ENCODE measurements at regions not wholly inside any gene's neighbourhood (a gene's known extent, or its start where the extent isn't known, plus 50 kb on each side); places are given as distances from the start of the nearest gene placed in this dataset.
"Not testable (repeated sequence)": the region's sequence is repeated elsewhere in the genome, so short reads cannot be mapped to it uniquely, and the experiment has no call there.

DNA sequence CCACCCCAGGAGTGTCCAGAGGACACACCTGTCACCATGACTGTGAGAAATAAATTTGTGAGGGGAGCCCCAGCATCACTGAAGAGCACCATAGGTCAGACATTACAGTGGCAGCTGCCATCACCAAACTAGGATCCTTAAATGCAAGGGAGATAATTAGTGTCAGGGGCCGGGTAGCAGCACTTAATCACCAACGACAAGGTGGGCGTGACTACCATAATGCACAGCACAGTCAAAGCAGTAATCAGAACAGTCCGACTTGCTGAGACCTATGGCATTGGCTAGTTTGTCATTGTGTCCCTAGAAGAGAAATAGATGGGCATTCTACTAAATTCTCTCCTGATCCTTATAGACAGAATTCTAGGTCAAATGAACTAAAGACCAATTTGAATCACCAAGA, 856.7 kb upstream of the GOT2 start:
- DNase-seq: no peak

DNA sequence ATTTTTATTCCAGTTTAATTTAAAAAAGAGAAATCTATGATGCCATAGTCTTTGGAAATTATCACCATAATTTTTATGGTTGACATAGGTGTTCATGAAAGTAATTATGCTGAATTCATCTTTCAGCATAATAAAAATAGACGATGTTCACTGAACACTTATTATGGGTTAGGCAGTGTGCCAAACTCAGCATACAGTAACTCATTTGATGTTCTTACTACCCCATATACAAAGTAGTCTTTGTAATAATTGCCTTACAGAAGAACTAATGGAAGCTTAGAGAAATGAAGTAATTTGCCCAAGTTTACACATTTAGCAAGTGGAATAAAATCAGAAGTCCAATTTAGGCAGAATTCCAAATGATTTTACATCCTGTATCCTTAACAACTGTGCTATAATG, 852.2 kb upstream of the GOT2 start:
- DNase-seq: no peak

DNA sequence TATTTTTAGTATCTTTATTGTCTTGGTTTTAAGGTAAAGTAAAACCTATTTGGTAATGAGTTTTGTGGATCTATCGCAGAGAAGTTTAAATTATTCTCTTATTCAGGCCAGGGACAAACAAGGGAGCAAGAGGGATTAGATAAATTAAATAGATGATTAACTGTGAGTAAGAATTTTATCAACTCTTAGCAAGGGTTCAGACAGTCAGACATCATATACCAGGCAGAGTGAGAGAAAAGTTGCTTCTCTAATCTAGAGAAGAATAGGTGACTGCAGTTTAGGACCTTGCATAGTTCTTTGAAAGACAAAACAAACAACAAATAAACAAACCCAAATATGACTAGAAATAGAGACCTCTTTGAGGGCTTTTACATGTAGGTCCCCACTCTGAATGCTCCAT, 840.2 kb upstream of the GOT2 start:
- DNase-seq: no peak

DNA sequence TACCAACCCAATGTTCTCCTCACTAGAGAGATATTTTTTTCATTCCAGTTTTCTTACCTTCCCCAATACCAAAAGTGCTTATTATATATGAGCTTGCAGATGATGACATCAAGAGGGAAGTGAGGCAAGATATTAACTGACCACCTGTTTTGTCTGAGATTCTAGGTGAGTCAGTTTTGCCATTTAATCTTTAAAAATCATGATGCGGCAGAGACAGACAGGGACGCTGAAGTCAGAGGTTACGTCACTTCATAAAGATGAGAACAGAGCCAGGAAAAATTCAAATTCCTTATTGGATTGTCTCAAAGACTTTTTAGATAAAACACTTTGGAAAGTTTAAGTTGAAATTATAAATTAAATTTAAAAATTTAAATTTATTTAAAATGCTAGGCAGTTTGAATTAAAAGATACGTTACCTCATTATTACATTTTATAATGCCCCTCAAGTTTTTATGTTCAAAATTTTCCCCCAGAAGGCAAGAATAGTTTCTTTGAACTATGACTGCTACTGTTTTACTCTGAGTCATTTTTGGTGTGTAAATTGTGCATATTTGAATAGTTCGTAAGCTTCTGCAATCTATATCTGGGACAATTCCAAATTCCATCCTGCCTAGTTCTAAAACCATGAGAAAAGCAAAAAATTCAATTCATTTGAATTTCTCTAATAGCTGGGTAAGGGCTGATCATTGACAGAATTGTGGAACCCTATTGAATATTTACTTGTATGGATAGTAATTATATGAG, 839.6 kb upstream of the GOT2 start:
- no peak for DNase-seq

DNA sequence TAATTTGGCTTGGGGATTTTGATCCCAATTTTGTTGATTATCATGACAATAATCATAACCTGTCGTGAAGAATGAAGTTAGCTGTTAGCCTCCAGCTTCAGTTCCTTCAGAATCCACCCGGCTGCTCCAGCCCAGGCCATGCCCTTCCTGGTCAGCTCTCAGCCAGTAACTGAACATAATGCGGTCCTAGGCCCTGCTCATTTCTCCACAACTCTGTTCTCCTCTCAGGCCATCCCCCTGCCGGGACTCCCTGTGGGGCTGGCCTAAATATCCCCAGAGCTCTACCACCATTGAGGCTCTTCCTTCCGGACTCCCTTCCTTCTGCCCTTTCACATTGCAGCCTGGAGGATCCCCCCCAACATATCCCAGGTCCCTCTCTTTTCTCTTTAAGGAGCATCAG, 833.4 kb upstream of the GOT2 start:
- DNase-seq: no peak

DNA sequence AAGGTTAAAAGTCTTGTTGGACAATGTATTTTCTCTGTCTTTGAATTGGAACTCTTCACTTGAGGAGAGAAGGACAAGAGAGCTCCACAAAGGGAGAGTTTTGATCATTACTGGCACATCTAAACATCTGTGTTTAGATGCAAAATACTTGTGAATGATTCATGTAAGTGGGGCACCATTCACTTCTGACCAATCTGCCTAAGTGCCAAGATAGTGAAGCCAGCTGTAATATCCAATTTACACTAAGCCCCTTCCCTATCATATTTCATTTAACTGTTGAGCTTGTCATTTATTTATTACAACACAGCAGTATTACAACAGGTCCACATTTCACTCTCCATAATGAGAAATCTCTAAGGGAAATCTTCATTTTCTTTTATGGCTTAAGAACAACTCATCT, 832.3 kb upstream of the GOT2 start:
- no peak for DNase-seq

DNA sequence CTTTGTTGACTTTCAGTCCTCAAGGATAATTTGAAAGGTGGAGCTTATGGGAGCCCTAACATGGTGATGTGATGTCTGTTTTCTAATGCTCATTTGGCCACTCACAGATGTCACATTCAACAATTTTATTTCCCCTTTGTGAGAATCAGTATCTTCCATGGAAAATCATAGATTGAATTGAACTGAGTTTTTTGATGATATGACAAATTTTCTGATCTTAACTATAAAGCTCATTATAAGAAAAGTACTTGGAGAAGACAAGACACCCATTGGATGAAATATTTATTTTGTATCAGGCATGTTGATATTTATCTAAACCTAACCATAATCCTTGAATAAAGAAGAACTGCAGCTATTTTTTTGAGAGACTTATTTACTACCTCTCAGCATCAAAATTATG, 824.6 kb upstream of the GOT2 start:
- DNase-seq: no peak

DNA sequence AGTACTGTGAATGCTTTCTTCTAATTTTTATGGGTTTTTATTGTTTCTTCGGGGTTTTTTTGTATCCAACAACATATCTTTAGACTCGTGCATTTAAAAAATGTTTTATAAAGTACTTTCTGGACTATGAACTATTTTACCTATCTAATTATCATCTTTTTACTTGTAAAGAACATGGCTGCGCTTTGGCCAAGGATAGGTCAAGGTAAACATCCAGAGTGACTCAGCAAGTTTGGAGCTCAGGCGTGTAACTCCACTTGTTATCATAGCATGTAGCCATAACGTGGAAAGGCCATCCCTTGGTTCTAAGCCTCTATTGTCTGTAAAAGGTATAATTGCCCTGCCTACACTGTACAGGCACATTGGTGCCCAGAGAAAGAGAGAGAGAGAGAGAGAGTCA, 818.0 kb upstream of the GOT2 start:
- no peak for DNase-seq

DNA sequence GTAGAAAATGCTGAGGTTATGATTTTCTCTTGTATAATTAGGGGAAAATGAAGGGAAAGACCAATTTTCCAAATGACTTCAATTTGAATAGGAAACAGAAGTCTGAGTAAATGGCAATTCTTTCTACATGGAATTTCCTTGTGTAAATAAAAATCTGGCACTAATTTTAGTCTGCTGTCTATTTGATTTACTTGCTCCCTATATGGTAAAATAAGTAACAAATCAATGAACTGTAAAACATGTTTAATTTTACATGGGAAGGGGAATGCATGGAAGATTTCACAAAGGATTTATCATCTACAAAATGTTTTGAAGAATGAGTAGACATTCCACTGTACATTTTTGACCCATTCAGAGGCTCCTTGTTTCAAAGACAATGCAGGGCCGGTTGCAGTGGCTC, 811.6 kb upstream of the GOT2 start:
- no peak for DNase-seq

DNA sequence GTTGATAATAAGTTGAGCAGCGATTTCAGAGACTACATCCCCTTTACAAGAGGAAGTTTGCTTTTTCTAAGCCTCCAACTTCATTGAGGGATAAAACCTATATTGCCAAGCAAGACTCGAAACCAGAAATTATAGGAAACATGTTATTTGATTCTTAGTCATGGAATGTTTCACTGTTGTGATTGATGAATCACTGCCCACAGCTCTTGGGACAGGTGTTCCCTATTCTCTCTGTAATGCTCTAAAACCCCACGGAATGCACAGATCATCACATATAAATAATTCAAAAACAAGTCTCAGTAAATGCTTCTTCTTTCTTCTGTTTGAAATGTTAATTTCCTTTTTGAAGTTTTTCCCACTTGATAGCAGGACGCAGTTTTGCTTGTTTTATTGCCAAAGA, 809.5 kb upstream of the GOT2 start:
- no peak for DNase-seq

DNA sequence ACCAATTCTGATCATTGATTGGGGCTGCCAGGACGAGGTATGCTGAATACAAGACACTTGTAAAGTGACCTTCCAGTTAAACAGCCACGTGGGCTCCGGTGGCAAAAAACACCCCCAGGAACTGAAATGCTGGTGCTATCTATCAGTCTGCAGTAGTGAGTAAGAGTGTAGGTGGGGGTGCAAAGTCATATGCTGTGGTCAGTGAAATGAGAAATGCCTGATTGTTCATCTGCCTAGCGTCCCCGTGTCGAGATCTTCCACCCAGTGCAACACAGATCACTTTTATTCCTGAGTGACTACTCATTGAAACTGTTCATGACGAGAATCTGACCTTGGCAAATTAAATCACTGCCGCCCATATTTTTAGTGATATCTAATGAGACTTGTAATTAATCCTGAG, 806.5 kb upstream of the GOT2 start:
- no peak for DNase-seq

DNA sequence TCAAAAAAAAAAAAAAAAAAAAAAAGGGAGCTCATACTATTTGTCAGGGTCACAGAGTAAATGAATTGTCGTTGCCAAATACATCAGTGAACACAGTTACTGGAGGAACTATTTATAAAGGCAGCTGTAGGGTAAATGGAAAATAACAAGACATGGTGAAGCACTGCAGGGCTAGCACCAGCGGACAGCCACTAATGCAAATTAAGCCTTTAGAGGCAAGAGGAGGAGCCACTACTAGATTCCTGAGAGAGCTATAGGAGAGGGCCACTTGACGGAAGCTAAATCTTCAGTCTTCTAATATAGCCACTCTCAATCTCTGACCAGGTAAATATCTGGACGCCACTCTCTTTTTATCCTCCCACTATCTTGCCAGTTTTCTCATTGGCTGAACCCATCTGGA, 801.2 kb upstream of the GOT2 start:
- no peak for DNase-seq

DNA sequence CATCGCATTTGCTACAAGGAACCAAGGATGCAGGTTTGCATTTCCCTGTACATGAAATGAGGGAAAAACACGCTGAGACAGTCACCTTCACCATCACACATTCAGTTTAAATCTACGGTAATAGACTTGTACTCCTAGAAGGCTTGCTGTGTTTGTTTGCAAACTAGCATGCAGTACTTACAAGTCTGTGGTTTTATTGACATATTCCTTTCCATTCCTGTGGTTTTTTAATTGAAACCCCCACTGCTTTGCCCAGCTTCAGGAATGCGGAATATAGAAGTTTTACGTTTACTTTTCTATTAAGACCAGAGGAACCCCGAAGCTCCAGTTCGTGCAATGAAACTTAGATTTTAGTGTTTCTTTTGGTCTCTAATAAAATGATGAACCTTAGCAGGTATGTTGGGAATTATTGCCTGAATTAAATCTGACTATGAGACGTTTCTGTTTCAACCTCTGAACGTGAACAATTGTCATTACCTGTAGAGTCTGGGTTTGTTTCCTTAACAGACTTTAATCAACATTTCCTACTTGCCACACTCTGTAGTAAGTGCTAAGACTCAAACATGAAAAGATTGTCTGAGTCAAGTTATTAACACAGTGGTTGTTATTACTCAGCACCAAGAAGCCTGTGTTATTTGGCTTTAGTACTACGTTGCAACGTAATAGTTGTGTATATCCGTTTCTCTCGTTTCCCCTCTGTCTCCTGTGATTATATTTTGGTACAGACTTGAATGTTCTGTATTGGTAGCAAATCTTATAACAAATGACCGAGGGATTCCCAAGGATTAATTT, 793.3 kb upstream of the GOT2 start:
- DNase-seq: no peak

DNA sequence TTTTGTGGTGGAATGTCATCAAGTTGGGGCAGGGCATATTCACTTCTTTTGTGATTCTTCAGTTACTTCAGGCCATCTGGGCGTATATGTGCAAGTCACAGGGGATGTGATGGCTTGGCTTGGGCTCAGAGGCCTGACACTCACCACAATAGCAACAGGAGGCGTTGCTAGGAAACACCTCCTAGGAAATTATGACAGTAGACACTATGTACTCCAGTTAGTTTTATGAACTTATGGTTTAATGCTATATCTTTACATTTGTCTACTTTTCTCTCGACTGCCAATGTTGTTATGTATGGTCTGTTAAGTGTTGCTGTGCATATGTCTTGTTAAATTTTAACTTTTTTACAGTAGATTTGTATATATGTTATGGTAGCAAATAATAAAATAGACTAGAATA, 788.7 kb upstream of the GOT2 start:
- no peak for DNase-seq

DNA sequence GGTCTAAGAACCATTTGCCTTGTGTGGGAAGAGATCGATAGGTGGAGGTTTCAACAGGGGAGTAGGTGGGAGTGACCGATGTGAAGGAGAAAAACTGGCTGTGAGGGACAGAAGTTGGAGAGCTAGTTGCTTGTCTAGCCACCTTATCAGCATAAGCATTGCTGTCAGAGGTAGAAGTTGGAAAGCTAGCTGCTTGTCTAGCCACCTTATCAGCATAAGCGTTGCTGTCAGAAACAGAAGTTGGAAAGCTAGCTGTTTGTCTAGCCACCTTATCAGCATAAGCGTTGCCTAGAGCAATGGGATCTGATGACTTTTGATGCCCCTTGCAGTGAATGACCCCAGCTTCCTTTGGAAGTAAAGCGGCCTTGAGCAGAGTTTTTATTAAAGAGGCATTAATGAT, 784.6 kb upstream of the GOT2 start:
- DNase-seq: not testable (repeated sequence)

DNA sequence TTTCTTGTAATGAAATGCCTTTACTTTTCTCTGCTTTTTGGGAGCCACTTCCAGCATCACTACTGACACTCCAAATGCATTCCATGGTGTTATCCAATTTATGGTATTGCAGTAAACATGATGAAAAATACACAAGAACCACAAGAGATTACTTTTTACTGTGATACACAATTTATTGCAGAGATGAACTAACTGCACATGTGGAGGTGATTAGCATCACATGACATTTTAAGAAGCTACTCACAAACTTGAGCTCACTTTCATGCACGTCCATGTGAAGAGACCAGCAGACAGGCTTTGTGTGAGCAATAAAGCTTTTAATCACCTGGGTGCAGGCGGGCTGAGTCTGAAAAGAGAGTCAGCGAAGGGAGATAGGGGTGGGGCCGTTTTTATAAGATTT, 780.5 kb upstream of the GOT2 start:
- no peak for DNase-seq

DNA sequence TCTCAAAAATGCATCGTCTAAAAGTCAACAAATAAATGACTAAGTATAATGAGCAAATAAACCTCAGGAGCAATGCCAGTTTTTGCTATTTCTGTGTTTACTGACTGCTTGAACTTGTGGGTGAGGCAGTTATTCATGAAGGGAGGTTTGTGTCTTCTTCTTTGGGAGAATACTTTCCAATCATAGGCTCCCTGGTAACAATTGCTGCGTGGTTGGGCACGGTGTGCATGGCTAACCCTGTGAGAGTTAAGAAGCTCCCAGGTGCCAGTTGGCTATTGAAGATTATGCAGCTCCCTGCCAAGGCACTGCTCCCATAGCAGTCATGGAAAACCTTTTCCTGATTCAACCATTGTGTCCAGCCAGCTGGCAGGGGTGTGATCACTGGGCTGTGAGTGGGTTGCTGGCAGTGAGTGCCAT, 775.9 kb upstream of the GOT2 start:
- DNase-seq: no peak

DNA sequence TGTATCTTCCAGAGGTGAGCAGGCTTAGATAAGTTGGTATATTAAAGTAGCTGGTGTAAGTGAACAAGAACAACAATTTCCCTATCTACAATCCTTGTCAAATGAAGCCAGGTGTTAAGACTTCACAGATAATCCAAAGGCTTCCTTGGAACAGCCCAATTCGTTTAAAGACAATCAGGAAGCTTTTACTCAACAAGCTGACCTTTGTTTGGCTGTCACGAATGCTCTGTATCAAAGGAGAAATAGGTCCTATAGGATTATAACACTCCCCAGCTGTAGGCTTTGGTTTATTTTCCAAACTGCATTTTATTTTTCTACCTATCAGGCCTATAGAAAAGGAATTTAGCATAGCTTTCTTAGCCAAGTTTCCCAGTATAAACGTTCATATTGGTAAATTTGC, 766.5 kb upstream of the GOT2 start:
- DNase-seq: no peak

DNA sequence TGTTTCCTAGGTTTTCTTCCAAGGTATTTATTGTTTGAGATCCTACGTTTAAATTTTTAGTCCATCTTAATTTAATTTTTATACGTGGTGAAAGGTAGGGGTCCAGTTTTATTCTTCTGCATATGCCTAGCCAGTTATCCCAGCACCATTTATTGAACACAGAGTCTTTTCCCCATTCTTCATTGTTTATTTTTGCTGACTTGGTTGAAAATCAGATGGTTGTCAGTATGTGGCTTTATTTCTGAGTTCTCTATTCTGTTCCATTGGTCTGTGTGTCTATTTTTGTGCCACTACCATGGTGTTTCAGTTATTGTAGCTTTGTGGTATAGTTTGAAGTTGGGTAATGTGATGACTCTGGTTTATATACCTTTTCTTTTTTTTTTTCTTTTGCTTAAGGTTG, 753.0 kb upstream of the GOT2 start:
- no peak for DNase-seq

DNA sequence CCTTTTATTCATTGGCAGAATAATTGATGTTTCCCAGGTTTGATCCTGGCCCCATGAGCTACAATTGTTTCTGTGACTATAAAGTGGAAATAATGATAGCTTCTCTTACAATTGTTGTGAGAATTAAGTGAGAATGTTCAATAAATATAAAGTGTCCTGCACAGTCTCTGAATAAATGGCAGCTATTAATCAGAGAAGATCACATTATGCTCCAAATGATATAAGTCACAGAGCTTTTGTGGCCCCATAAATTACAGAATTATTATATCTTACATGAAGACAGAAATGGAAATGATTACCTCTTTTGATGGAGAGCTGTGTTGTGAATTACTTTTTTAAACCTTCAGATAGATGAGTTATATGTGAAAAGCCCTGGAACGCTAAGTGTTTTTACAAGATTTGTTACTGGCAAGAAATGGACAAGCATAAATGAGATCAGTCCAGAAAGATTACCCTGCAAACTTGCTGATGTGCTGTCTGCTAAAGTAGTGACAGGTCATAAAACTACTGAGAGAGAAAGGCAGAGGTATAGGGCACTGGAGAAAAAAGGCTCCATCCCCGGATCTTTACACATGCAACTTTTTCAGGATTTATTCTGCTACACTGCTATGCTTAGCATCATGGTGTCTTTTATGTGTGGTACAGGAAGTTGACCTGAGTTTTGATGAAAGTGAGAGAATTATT, 750.9 kb upstream of the GOT2 start:
- no peak for DNase-seq

DNA sequence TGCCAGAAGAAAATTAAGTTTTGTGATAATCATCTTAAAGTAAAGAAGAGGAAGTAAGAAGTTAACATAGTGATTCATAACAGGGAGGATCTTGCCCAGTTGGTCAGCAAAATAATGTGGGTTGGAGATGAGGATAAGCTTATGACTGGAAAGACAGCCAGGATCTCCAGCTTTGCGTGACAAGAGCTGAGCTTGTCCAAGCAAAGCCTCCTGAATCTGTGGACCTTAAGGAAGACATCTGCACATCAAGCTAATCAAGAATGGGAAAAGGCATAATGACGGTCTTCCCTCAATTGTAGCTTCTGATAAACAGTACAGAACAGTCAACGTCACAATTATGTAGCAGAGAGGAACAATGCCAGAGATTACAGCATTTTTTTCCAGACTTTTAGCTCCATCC, 744.7 kb upstream of the GOT2 start:
- DNase-seq: no peak

DNA sequence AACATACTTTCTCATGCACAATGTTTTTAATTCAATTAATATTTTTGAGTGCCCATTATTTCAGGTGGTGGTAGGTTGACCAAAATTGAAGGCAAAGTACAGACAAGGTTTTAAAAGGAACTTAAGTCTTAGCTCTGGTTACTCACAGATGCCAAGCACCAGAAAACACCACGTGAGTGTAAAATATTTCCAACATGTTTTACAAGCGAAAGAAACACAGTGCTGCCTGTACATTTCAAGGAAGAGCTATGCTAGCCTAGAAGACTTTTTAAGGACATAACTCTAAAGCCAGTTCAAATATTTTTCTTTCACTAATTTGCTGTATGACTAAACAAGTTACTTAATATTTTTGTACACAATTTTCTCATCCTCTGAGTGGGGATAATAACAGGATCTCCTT, 736.4 kb upstream of the GOT2 start:
- DNase-seq: no peak

DNA sequence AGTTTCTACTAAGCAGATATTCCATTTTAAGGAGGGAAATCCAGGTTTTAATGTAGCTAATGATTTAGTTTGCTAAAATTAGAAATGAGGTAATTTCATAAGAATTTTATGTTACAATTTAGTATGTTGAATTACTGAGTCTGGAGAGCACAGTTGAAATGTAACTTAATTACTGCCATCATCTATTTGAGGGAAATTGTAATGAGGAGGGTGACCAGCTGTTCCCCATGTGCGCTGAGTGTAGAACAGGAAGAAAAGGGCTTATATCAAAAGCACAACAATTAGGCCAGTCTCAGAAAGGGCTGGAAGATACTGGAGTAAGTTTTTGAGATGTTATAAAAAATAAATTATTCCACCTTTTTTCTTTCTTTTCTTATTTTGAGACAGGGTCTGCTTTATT, 735.1 kb upstream of the GOT2 start:
- DNase-seq: no peak

DNA sequence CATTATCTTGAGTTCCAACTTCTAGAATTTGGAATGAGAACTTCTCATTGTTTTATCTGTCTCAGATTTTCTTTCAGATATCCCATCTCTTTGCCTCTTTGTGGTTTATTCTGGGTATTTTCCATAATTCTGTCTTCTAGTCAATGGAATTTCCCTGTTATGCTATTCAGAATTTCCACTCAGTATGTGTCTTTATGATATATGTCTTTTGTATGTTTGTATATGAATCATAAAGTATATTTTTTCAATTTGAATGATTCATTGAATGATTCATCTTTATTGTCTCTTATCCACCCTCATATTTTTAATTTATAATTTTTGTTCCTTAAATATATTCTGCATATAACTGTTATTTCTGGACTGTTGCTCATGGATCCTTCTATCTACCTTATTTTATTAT, 729.7 kb upstream of the GOT2 start:
- no peak for DNase-seq

Data from T-helper 9 cell (primary cell).